ENCODE measurements at regions not wholly inside any gene's neighbourhood (a gene's known extent, or its start where the extent isn't known, plus 50 kb on each side); places are given as distances from the start of the nearest gene placed in this dataset.

- TF ChIP-seq CTCF (IDR thresholded peaks at IDR 0.05): no peak
- TF ChIP-seq ZFX (IDR thresholded peaks at IDR 0.05; ENCODE audit: borderline replicate concordance): no peak
These were observed 192.7 kb upstream of the LRIG1 start for GRCh38 chr3:66693461-66694031.
